ENCODE measurements at regions not wholly inside any gene's neighbourhood (a gene's known extent, or its start where the extent isn't known, plus 50 kb on each side); places are given as distances from the start of the nearest gene placed in this dataset.
"Not testable (repeated sequence)": the region's sequence is repeated elsewhere in the genome, so short reads cannot be mapped to it uniquely, and the experiment has no call there.

GRCh38 chr5:162558120-162558519 is 490.5 kb downstream of the GABRG2 start:
- Mint-ChIP-seq H3K36me3 (no peaks in the 10 kb centered on the region), H3K4me1 (no peaks in the 10 kb centered on the region), H3K4me3 (no peak overlapping the region), H3K9me3 (peaks cover 10% of the 10 kb centered on the region), H3K27me3 (no peaks in the 10 kb centered on the region), H3K27ac (no peak overlapping the region)
- no peak for DNase-seq
- CTCF ChIA-PET: no interaction called here

GRCh38 chr5:162567644-162568043 is 500.1 kb downstream of the GABRG2 start:
- Mint-ChIP-seq H3K4me1 (no peaks in the 10 kb centered on the region), H3K36me3 (no peaks in the 10 kb centered on the region), H3K9me3 (peaks cover 13% of the 10 kb centered on the region), H3K27ac (no peak overlapping the region), H3K27me3 (no peaks in the 10 kb centered on the region), H3K4me3 (no peak overlapping the region)
- no peak for DNase-seq
- CTCF ChIA-PET: no interaction called here

GRCh38 chr5:162573758-162574157 is 506.2 kb downstream of the GABRG2 start:
- no peak for DNase-seq
- H3K4me1 Mint-ChIP-seq: no peaks in the 10 kb centered on the region
- no peak overlapping the region for H3K4me3 Mint-ChIP-seq
- CTCF ChIA-PET: no interaction called here
- H3K36me3 Mint-ChIP-seq: no peaks in the 10 kb centered on the region
- H3K27me3 Mint-ChIP-seq: no peaks in the 10 kb centered on the region
- peaks cover 16% of the 10 kb centered on the region for H3K9me3 Mint-ChIP-seq
- no peak overlapping the region for H3K27ac Mint-ChIP-seq

- Mint-ChIP-seq H3K36me3 (no peaks in the 10 kb centered on the region), H3K27ac (no peak overlapping the region), H3K4me1 (no peaks in the 10 kb centered on the region), H3K27me3 (no peaks in the 10 kb centered on the region), H3K9me3 (no peaks in the 10 kb centered on the region), H3K4me3 (no peak overlapping the region)
- DNase-seq: no peak
- CTCF ChIA-PET: no interaction called here
Observed at GRCh38 chr5:162591724-162592123, 524.2 kb downstream of the GABRG2 start.

GRCh38 chr5:162593881-162594280 is 526.3 kb downstream of the GABRG2 start:
- DNase-seq: no peak
- Mint-ChIP-seq H3K27ac (no peak overlapping the region), H3K9me3 (no peaks in the 10 kb centered on the region), H3K4me1 (no peaks in the 10 kb centered on the region), H3K36me3 (no peaks in the 10 kb centered on the region), H3K4me3 (no peak overlapping the region), H3K27me3 (no peaks in the 10 kb centered on the region)
- CTCF ChIA-PET: interaction anchor here (0.7 kb wide), 1 partner anchor 29 kb away, joined by 4 read pairs; no protein-coding TSS in a partner anchor

GRCh38 chr5:162603443-162604070 is 536.0 kb downstream of the GABRG2 start:
- no peaks in the 10 kb centered on the region for H3K36me3 Mint-ChIP-seq
- no peak overlapping the region for H3K27ac Mint-ChIP-seq
- H3K4me3 Mint-ChIP-seq: no peak overlapping the region
- no peak for DNase-seq
- no peaks in the 10 kb centered on the region for H3K9me3 Mint-ChIP-seq
- H3K27me3 Mint-ChIP-seq: no peaks in the 10 kb centered on the region
- H3K4me1 Mint-ChIP-seq: no peaks in the 10 kb centered on the region
- CTCF ChIA-PET: no interaction called here

- no peaks in the 10 kb centered on the region for H3K36me3 Mint-ChIP-seq
- no peak overlapping the region for H3K4me3 Mint-ChIP-seq
- H3K27ac Mint-ChIP-seq: no peak overlapping the region
- no peaks in the 10 kb centered on the region for H3K4me1 Mint-ChIP-seq
- no peaks in the 10 kb centered on the region for H3K9me3 Mint-ChIP-seq
- CTCF ChIA-PET: no interaction called here
- no peak for DNase-seq
- H3K27me3 Mint-ChIP-seq: no peaks in the 10 kb centered on the region
Observed at GRCh38 chr5:162607879-162608278, 540.3 kb downstream of the GABRG2 start.

- H3K27me3 Mint-ChIP-seq, H3K4me3 Mint-ChIP-seq, CTCF ChIA-PET: not testable (repeated sequence)
Observed at GRCh38 chr5:162621726-162622263, 554.2 kb downstream of the GABRG2 start.

GRCh38 chr5:162624110-162624509 is 556.5 kb downstream of the GABRG2 start:
- CTCF ChIA-PET: no interaction called here
- no peak for DNase-seq
- no peaks in the 10 kb centered on the region for H3K27me3 Mint-ChIP-seq
- no peaks in the 10 kb centered on the region for H3K4me1 Mint-ChIP-seq
- no peaks in the 10 kb centered on the region for H3K36me3 Mint-ChIP-seq
- no peak overlapping the region for H3K27ac Mint-ChIP-seq
- no peak overlapping the region for H3K4me3 Mint-ChIP-seq
- peaks cover 17% of the 10 kb centered on the region for H3K9me3 Mint-ChIP-seq

More at GRCh38 chr5:162621726-162622263, 554.2 kb downstream of the GABRG2 start:
- peaks cover 12% of the 10 kb centered on the region for H3K9me3 Mint-ChIP-seq
- H3K4me1 Mint-ChIP-seq, H3K27ac Mint-ChIP-seq, H3K36me3 Mint-ChIP-seq, DNase-seq: not testable (repeated sequence)

GRCh38 chr5:162637481-162637880 is 569.9 kb downstream of the GABRG2 start:
- H3K9me3 Mint-ChIP-seq: peaks cover 20% of the 10 kb centered on the region
- H3K27me3 Mint-ChIP-seq: no peaks in the 10 kb centered on the region
- no peak overlapping the region for H3K27ac Mint-ChIP-seq
- H3K36me3 Mint-ChIP-seq: no peaks in the 10 kb centered on the region
- no peak for DNase-seq
- no peaks in the 10 kb centered on the region for H3K4me1 Mint-ChIP-seq
- no peak overlapping the region for H3K4me3 Mint-ChIP-seq
- CTCF ChIA-PET: no interaction called here

GRCh38 chr5:162638849-162639248 is 571.3 kb downstream of the GABRG2 start:
- peaks cover 11% of the 10 kb centered on the region for H3K9me3 Mint-ChIP-seq

GRCh38 chr5:162641142-162641813 is 573.7 kb downstream of the GABRG2 start:
- CTCF ChIA-PET: no interaction called here
- no peaks in the 10 kb centered on the region for H3K36me3 Mint-ChIP-seq

More at GRCh38 chr5:162638849-162639248, 571.3 kb downstream of the GABRG2 start:
- DNase-seq: no peak
- H3K4me3 Mint-ChIP-seq: no peak overlapping the region
- no peaks in the 10 kb centered on the region for H3K27me3 Mint-ChIP-seq
- no peaks in the 10 kb centered on the region for H3K36me3 Mint-ChIP-seq
- CTCF ChIA-PET: no interaction called here
- H3K27ac Mint-ChIP-seq: no peak overlapping the region
- H3K4me1 Mint-ChIP-seq: no peaks in the 10 kb centered on the region

GRCh38 chr5:162654661-162655405 is 587.3 kb downstream of the GABRG2 start:
- Mint-ChIP-seq H3K4me1 (no peaks in the 10 kb centered on the region), H3K27ac (no peak overlapping the region), H3K9me3 (peaks cover 18% of the 10 kb centered on the region), H3K27me3 (no peaks in the 10 kb centered on the region), H3K36me3 (no peaks in the 10 kb centered on the region), H3K4me3 (no peak overlapping the region)
- no peak for DNase-seq
- CTCF ChIA-PET: no interaction called here

More at GRCh38 chr5:162641142-162641813, 573.7 kb downstream of the GABRG2 start:
- peaks cover 9% of the 10 kb centered on the region for H3K9me3 Mint-ChIP-seq
- no peak overlapping the region for H3K4me3 Mint-ChIP-seq
- H3K27ac Mint-ChIP-seq: no peak overlapping the region
- no peak for DNase-seq
- H3K4me1 Mint-ChIP-seq: no peaks in the 10 kb centered on the region
- H3K27me3 Mint-ChIP-seq: no peaks in the 10 kb centered on the region

GRCh38 chr5:162657076-162657475 is 589.5 kb downstream of the GABRG2 start:
- Mint-ChIP-seq H3K36me3 (no peaks in the 10 kb centered on the region), H3K4me3 (no peak overlapping the region), H3K4me1 (no peaks in the 10 kb centered on the region), H3K27me3 (no peaks in the 10 kb centered on the region), H3K9me3 (peaks cover 16% of the 10 kb centered on the region), H3K27ac (no peak overlapping the region)
- CTCF ChIA-PET: no interaction called here
- no peak for DNase-seq
